A673 (cell line): ENCODE measurements at regions not wholly inside any gene's neighbourhood (a gene's known extent, or its start where the extent isn't known, plus 50 kb on each side); places are given as distances from the start of the nearest gene placed in this dataset.

ENCODE experiments used
- EZH2 ChIP-seq: fragments of 200-600 bp; sonication (generic); IDR thresholded peaks from 2 replicates; pipeline ENCODE4 v1.6.1; 2017; ENCODE audit warnings: borderline replicate concordance, low read depth, mild to moderate bottlenecking, mixed read lengths, antibody characterized with exemption, low read length; ENCODE audit not compliant: poor library complexity, severe bottlenecking
- TF ChIP-seq, protein P1 (sequence below): fragments of 300-800, 200-600 bp; sonication (generic); conservative IDR thresholded peaks from 2 replicates; pipeline ENCODE4 v1.5.1; 2017; ENCODE audit warnings: low read depth, mild to moderate bottlenecking, antibody characterized with exemption, low read length, moderate library complexity, mixed read lengths

DNA sequence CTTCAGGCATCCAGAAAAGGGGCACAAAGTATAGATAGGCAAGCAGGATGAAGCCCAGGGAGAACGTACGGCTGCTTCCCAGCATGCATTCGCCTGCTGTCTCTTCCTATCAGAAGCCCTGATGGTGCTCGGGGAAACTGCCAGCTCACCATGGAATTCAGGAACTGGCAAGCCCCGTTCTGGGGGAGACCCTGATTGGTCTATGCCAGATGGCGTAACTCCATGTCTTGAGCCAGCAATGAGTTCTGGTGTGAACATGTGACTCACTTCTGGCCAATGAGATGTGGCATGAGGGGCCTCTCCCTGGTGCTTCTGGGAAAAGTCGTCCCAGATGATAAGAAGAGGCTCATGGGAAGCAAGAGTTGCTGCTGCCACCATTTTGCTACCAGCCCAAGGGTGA, 270.8 kb downstream of the BCL11B start:
- TF ChIP-seq, protein P1, sequence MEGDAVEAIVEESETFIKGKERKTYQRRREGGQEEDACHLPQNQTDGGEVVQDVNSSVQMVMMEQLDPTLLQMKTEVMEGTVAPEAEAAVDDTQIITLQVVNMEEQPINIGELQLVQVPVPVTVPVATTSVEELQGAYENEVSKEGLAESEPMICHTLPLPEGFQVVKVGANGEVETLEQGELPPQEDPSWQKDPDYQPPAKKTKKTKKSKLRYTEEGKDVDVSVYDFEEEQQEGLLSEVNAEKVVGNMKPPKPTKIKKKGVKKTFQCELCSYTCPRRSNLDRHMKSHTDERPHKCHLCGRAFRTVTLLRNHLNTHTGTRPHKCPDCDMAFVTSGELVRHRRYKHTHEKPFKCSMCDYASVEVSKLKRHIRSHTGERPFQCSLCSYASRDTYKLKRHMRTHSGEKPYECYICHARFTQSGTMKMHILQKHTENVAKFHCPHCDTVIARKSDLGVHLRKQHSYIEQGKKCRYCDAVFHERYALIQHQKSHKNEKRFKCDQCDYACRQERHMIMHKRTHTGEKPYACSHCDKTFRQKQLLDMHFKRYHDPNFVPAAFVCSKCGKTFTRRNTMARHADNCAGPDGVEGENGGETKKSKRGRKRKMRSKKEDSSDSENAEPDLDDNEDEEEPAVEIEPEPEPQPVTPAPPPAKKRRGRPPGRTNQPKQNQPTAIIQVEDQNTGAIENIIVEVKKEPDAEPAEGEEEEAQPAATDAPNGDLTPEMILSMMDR: no peak
- no peak for TF ChIP-seq EZH2
